Lung (tissue), 11 donors: ENCODE measurements at regions not wholly inside any gene's neighbourhood (a gene's known extent, or its start where the extent isn't known, plus 50 kb on each side); places are given as distances from the start of the nearest gene placed in this dataset.
"Not testable (repeated sequence)": the region's sequence is repeated elsewhere in the genome, so short reads cannot be mapped to it uniquely, and the experiment has no call there.

ENCODE experiments used
- ATAC-seq: fragments of 200-7000 bp; cut with Tn5 transposase; one replicate; pipeline ENCODE4 v1.9.1; 2020; ENCODE audit warnings: moderate number of reproducible peaks; ENCODE audit not compliant: insufficient read depth, low FRiP score
- DNase-seq, 3 donors: peaks; one replicate each; pipeline ENCODE4 v3.0.0-alpha.2; 2013 to 2017
- H3K27ac ChIP-seq, 2 donors: one replicate each; pipeline ENCODE4 v1.5.1; 2013; ENCODE audit warnings: mild to moderate bottlenecking in 2 of 2, moderate library complexity in 2 of 2, control low read depth in 1 of 2, inconsistent platforms in 1 of 2, low read depth in 1 of 2, low read length in 1 of 2
- H3K27me3 ChIP-seq, 3 donors: one replicate each; pipeline ENCODE4 v1.5.1; 2013; ENCODE audit warnings: low read length in 2 of 3; ENCODE audit not compliant: control insufficient read depth in 3 of 3, insufficient read depth in 3 of 3
- H3K36me3 ChIP-seq, 4 donors: one replicate each; pipeline ENCODE4 v1.5.1; 2013; ENCODE audit warnings: low read length in 4 of 4, mild to moderate bottlenecking in 1 of 4, moderate library complexity in 1 of 4; ENCODE audit not compliant: control insufficient read depth in 4 of 4, insufficient read depth in 4 of 4
- H3K4me1 ChIP-seq, 5 donors: one replicate each; pipeline ENCODE4 v1.5.1; 2013; ENCODE audit warnings: low read length in 5 of 5, mild to moderate bottlenecking in 2 of 5, moderate library complexity in 1 of 5; ENCODE audit not compliant: control insufficient read depth in 5 of 5, insufficient read depth in 5 of 5
- H3K4me3 ChIP-seq: one replicate; pipeline ENCODE4 v1.5.1; 2013; ENCODE audit warnings: mild to moderate bottlenecking, control low read depth, moderate library complexity
- H3K9ac ChIP-seq, 2 donors: one replicate each; pipeline ENCODE4 v1.5.1; 2013; ENCODE audit warnings: low read length in 2 of 2, control low read depth in 1 of 2; ENCODE audit not compliant: insufficient read depth in 1 of 2
- H3K9me3 ChIP-seq, 4 donors: one replicate each; pipeline ENCODE4 v1.5.1; 2013; ENCODE audit warnings: low read length in 3 of 4, mild to moderate bottlenecking in 1 of 4, moderate library complexity in 1 of 4; ENCODE audit not compliant: control insufficient read depth in 4 of 4, insufficient read depth in 3 of 4
- CTCF ChIP-seq: IDR thresholded peaks from 2 replicates; pipeline ENCODE4 v1.5.1; 2012; ENCODE audit warnings: mild to moderate bottlenecking; ENCODE audit errors: control extremely low read depth, extremely low read depth
- WGBS, 2 donors: extraction: QIAGEN DNeasy Blood & Tissue Kit; methylation state at CpG; one replicate each; pipeline ENCODE4 v1.1.7; 2013; 5-methylcytosine and 5-hydroxymethylcytosine counted together
- donor health status: control.
- donor health status: control.
- donor health status: Bipolar disorder and iron deficiency.
- donor health status: healthy.
- donor health status: DM: yes; HTN: yes; CAD: no.

GRCh38 chr16:29154088-29154487 is 169.2 kb downstream of the LAT start:
- Histone ChIP-seq H3K9ac (no peak overlapping the region), H3K9me3 (no peaks in the 10 kb centered on the region), H3K4me3 (no peak overlapping the region), H3K27ac (no peak overlapping the region), H3K4me1 (peaks cover 0 to 11% (median 3%) of the 10 kb centered on the region in 5 donors), H3K27me3 (no peaks in the 10 kb centered on the region), H3K36me3 (peaks cover 0 to 2% (median 0%) of the 10 kb centered on the region in 4 donors)
- ATAC-seq (no peak), DNase-seq (no peak)
- TF ChIP-seq CTCF = no peak
- WGBS, 2 donors = 66 to 74% methylated on average over 18 of the region's 18 CpGs

- H3K4me3 ChIP-seq, H3K27ac ChIP-seq, ATAC-seq, DNase-seq, H3K9me3 ChIP-seq, H3K27me3 ChIP-seq, H3K9ac ChIP-seq, H3K36me3 ChIP-seq: not testable (repeated sequence)
- peaks cover 0 to 11% (median 3%) of the 10 kb centered on the region in 5 donors for H3K4me1 ChIP-seq
- WGBS, 2 donors = 77 to 90% methylated on average over 15 of the region's 15 CpGs
Observed at GRCh38 chr16:29153307-29153706, 168.5 kb downstream of the LAT start.

- H3K27ac ChIP-seq, H3K9me3 ChIP-seq, H3K36me3 ChIP-seq, ATAC-seq, H3K4me3 ChIP-seq, H3K9ac ChIP-seq, H3K27me3 ChIP-seq, DNase-seq: not testable (repeated sequence)
- peaks cover 0 to 11% (median 3%) of the 10 kb centered on the region in 5 donors for H3K4me1 ChIP-seq
- WGBS, 2 donors = 13 to 51% methylated on average over 12 of the region's 12 CpGs
Observed at GRCh38 chr16:29152544-29153031, 167.7 kb downstream of the LAT start.

- peaks cover 0 to 9% (median 3%) of the 10 kb centered on the region in 5 donors for H3K4me1 ChIP-seq
Observed at GRCh38 chr16:29151317-29151716, 166.5 kb downstream of the LAT start.

GRCh38 chr16:29149912-29150311 is 165.1 kb downstream of the LAT start:
- ATAC-seq, H3K27me3 ChIP-seq, DNase-seq, H3K4me3 ChIP-seq, H3K27ac ChIP-seq, H3K36me3 ChIP-seq, H3K4me1 ChIP-seq, H3K9me3 ChIP-seq, H3K9ac ChIP-seq: not testable (repeated sequence)
- WGBS, 2 donors = 80 to 85% methylated on average over 12 of the region's 12 CpGs

More at GRCh38 chr16:29151317-29151716, 166.5 kb downstream of the LAT start:
- Histone ChIP-seq H3K9me3 (no peaks in the 10 kb centered on the region), H3K4me3 (no peak overlapping the region), H3K27ac (no peak overlapping the region), H3K27me3 (no peaks in the 10 kb centered on the region), H3K36me3 (no peaks in the 10 kb centered on the region), H3K9ac (no peak overlapping the region)
- no peak for TF ChIP-seq CTCF
- 95% methylated on average over 12 of the region's 12 CpGs for WGBS, 2 donors
- no peak for DNase-seq
- no peak for ATAC-seq
